Colonic mucosa (tissue), 4 donors: ENCODE measurements at regions not wholly inside any gene's neighbourhood (a gene's known extent, or its start where the extent isn't known, plus 50 kb on each side); places are given as distances from the start of the nearest gene placed in this dataset.

ENCODE experiments used
- DNase-seq: peaks from one replicate; pipeline ENCODE4 v3.0.0-alpha.2; 2020
- H3K27ac ChIP-seq: fragments of 200-600 bp; one replicate; pipeline ENCODE4 v1.8.0; 2021
- H3K27me3 ChIP-seq: fragments of 200-600 bp; one replicate; pipeline ENCODE4 v1.8.0; 2021
- H3K36me3 ChIP-seq: fragments of 200-600 bp; one replicate; pipeline ENCODE4 v1.8.0; 2021
- H3K4me1 ChIP-seq: fragments of 200-600 bp; one replicate; pipeline ENCODE4 v1.8.0; 2021; ENCODE audit warnings: mild to moderate bottlenecking
- H3K4me3 ChIP-seq: fragments of 200-600 bp; one replicate; pipeline ENCODE4 v1.8.0; 2021
- H3K9ac ChIP-seq, 2 donors: one replicate each; pipeline ENCODE4 v1.7.0; 2013; ENCODE audit warnings: control low read depth in 2 of 2, low read depth in 2 of 2, low read length in 2 of 2
- H3K9me3 ChIP-seq: fragments of 200-600 bp; one replicate; pipeline ENCODE4 v1.8.0; 2021
- CTCF ChIP-seq: fragments of 200-600 bp; IDR thresholded peaks from one replicate; pipeline ENCODE4 v1.8.0; 2022; ENCODE audit warnings: antibody characterized with exemption, mild to moderate bottlenecking
- intact Hi-C: fragments of 100-400 bp; cut with DNase I; formaldehyde crosslinking; loops from one replicate; pipeline ENCODE4 v1.14.1; 2022
- donor health status: healthy.
- donor health status: DM: no; HTN: no; CAD: no.
- donor health status: DM: no; HTN: no; CAD: no.

- H3K9me3 ChIP-seq, result no peaks in the 10 kb centered on the region
- DNase-seq, result no peak
- TF ChIP-seq CTCF, result no peak
These were observed 267.5 kb upstream of the ARGLU1 start for GRCh38 chr13:106835477-106835876.

GRCh38 chr13:106821979-106822378 is 254.0 kb upstream of the ARGLU1 start:
- no peak overlapping the region for H3K9ac ChIP-seq
- no peaks in the 10 kb centered on the region for H3K4me1 ChIP-seq

More at GRCh38 chr13:106835477-106835876, 267.5 kb upstream of the ARGLU1 start:
- Histone ChIP-seq H3K27me3 (no peaks in the 10 kb centered on the region), H3K9ac (no peak overlapping the region), H3K4me3 (no peak overlapping the region), H3K4me1 (no peaks in the 10 kb centered on the region), H3K27ac (no peak overlapping the region), H3K36me3 (no peaks in the 10 kb centered on the region)
- intact Hi-C loops, result no loop called here

GRCh38 chr13:106819413-106820180 is 251.7 kb upstream of the ARGLU1 start:
- no peaks in the 10 kb centered on the region for H3K27me3 ChIP-seq
- no peak for TF ChIP-seq CTCF
- H3K27ac ChIP-seq, result no peak overlapping the region
- no peaks in the 10 kb centered on the region for H3K9me3 ChIP-seq
- no peak overlapping the region for H3K9ac ChIP-seq
- DNase-seq, result no peak
- H3K4me1 ChIP-seq, result no peaks in the 10 kb centered on the region
- no peak overlapping the region for H3K4me3 ChIP-seq
- intact Hi-C loops, result no loop called here
- no peaks in the 10 kb centered on the region for H3K36me3 ChIP-seq

More at GRCh38 chr13:106821979-106822378, 254.0 kb upstream of the ARGLU1 start:
- no peaks in the 10 kb centered on the region for H3K36me3 ChIP-seq
- H3K27me3 ChIP-seq, result no peaks in the 10 kb centered on the region
- no peaks in the 10 kb centered on the region for H3K9me3 ChIP-seq
- intact Hi-C loops, result no loop called here
- TF ChIP-seq CTCF, result no peak
- no peak for DNase-seq
- no peak overlapping the region for H3K4me3 ChIP-seq
- H3K27ac ChIP-seq, result no peak overlapping the region

- no peak overlapping the region for H3K27ac ChIP-seq
- DNase-seq, result no peak
- intact Hi-C loops, result no loop called here
- no peak overlapping the region for H3K9ac ChIP-seq
- no peaks in the 10 kb centered on the region for H3K4me1 ChIP-seq
- no peaks in the 10 kb centered on the region for H3K36me3 ChIP-seq
- H3K4me3 ChIP-seq, result no peak overlapping the region
- no peaks in the 10 kb centered on the region for H3K27me3 ChIP-seq
- H3K9me3 ChIP-seq, result no peaks in the 10 kb centered on the region
- no peak for TF ChIP-seq CTCF
These were observed 251.0 kb upstream of the ARGLU1 start for GRCh38 chr13:106818971-106819370.

- intact Hi-C loops, result no loop called here
- no peak for TF ChIP-seq CTCF
These were observed 247.6 kb upstream of the ARGLU1 start for GRCh38 chr13:106815545-106815944.

More at GRCh38 chr13:106815545-106815944, 247.6 kb upstream of the ARGLU1 start:
- Histone ChIP-seq H3K4me3 (no peak overlapping the region), H3K9ac (no peak overlapping the region), H3K36me3 (no peaks in the 10 kb centered on the region), H3K9me3 (no peaks in the 10 kb centered on the region), H3K4me1 (no peaks in the 10 kb centered on the region), H3K27me3 (no peaks in the 10 kb centered on the region), H3K27ac (no peak overlapping the region)
- no peak for DNase-seq
